ENCODE measurements at regions not wholly inside any gene's neighbourhood (a gene's known extent, or its start where the extent isn't known, plus 50 kb on each side); places are given as distances from the start of the nearest gene placed in this dataset.

GRCh38 chr2:17070711-17071110 lies 405.1 kb upstream of the CYRIA start:
- no peak overlapping the region for H3K4me3 ChIP-seq (ENCODE audit: low read depth, low read length)
- DNase-seq (ENCODE audit: low read depth): no peak
- TF ChIP-seq MAX (IDR thresholded peaks at IDR 0.05; ENCODE audit: low read depth, low read length) (no peak), CTCF (IDR thresholded peaks at IDR 0.05; ENCODE audit: low read depth, low read length) (no peak)

- DNase-seq (ENCODE audit: low read depth): no peak
- no peak for TF ChIP-seq MYC (IDR thresholded peaks at IDR 0.05; ENCODE audit: low read depth, low read length)
- no peak for TF ChIP-seq MAX (IDR thresholded peaks at IDR 0.05; ENCODE audit: low read depth, low read length)
- no peak for TF ChIP-seq CTCF (IDR thresholded peaks at IDR 0.05; ENCODE audit: low read depth, low read length)
- TF ChIP-seq POLR2A (IDR thresholded peaks at IDR 0.05; ENCODE audit: extremely low read depth, insufficient read length): no peak
- no peak overlapping the region for H3K4me3 ChIP-seq (ENCODE audit: low read depth, low read length)
Measured at GRCh38 chr2:17069564-17069963, 403.9 kb upstream of the CYRIA start.

GRCh38 chr2:17068021-17068420 lies 402.4 kb upstream of the CYRIA start:
- TF ChIP-seq POLR2A (IDR thresholded peaks at IDR 0.05; ENCODE audit: extremely low read depth, insufficient read length): no peak
- no peak for TF ChIP-seq CTCF (IDR thresholded peaks at IDR 0.05; ENCODE audit: low read depth, low read length)
- TF ChIP-seq MYC (IDR thresholded peaks at IDR 0.05; ENCODE audit: low read depth, low read length): no peak
- no peak overlapping the region for H3K4me3 ChIP-seq (ENCODE audit: low read depth, low read length)
- DNase-seq (ENCODE audit: low read depth): no peak

GRCh38 chr2:17065536-17065935 lies 399.9 kb upstream of the CYRIA start:
- H3K4me3 ChIP-seq (ENCODE audit: low read depth, low read length): no peak overlapping the region
- DNase-seq (ENCODE audit: low read depth): no peak
- TF ChIP-seq MYC (IDR thresholded peaks at IDR 0.05; ENCODE audit: low read depth, low read length): no peak
- no peak for TF ChIP-seq CTCF (IDR thresholded peaks at IDR 0.05; ENCODE audit: low read depth, low read length)

GRCh38 chr2:17061028-17061427 lies 395.4 kb upstream of the CYRIA start:
- H3K4me3 ChIP-seq (ENCODE audit: low read depth, low read length): no peak overlapping the region
- no peak for TF ChIP-seq POLR2A (IDR thresholded peaks at IDR 0.05; ENCODE audit: extremely low read depth, insufficient read length)
- TF ChIP-seq CTCF (IDR thresholded peaks at IDR 0.05; ENCODE audit: low read depth, low read length): no peak
- no peak for TF ChIP-seq MAX (IDR thresholded peaks at IDR 0.05; ENCODE audit: low read depth, low read length)
- TF ChIP-seq MYC (IDR thresholded peaks at IDR 0.05; ENCODE audit: low read depth, low read length): no peak

GRCh38 chr2:17059458-17059857 lies 393.8 kb upstream of the CYRIA start:
- DNase-seq (ENCODE audit: low read depth): no peak
- TF ChIP-seq POLR2A (IDR thresholded peaks at IDR 0.05; ENCODE audit: extremely low read depth, insufficient read length) (no peak), CTCF (IDR thresholded peaks at IDR 0.05; ENCODE audit: low read depth, low read length) (no peak), MYC (IDR thresholded peaks at IDR 0.05; ENCODE audit: low read depth, low read length) (no peak), MAX (IDR thresholded peaks at IDR 0.05; ENCODE audit: low read depth, low read length) (no peak)
- no peak overlapping the region for H3K4me3 ChIP-seq (ENCODE audit: low read depth, low read length)

More at GRCh38 chr2:17061028-17061427, 395.4 kb upstream of the CYRIA start:
- DNase-seq (ENCODE audit: low read depth): no peak
